ENCODE measurements at regions not wholly inside any gene's neighbourhood (a gene's known extent, or its start where the extent isn't known, plus 50 kb on each side); places are given as distances from the start of the nearest gene placed in this dataset.

DNA sequence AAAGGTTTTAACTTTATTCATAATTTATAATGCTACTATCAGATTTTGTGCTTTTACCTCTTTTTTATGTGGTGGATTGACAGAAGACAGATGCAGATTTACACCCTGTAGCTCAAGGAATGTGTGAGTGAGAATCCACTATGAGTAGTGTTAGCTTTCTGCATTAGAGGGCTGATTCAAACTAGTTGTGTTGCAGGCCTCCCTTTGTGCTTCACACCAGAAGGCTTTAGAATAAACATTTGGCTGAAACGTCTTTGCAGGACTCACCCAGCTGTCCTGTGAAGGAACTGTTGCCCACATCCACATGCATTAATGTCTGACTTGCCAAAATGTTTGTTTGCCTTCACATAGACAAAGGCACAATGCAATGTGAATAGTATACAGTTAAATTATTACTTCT lies 127.0 kb downstream of the PCDH7 start:
- WGBS, 2 experiments (ENCODE audit: extremely low coverage in 1 of 2, insufficient coverage in 1 of 2, insufficient read length in 1 of 2, insufficient replicate concordance in 2 of 2, low coverage in 1 of 2, low lambda C conversion rate in 2 of 2, missing lambda C conversion rate in 1 of 2) = 0% methylated on average over 1 of the region's 1 CpG; no CpG with 5 or more reads in 1 of the 2 experiments
- no peak overlapping the region for H2BK20ac ChIP-seq (ENCODE audit: low read length)
- H2BK120ac ChIP-seq (replicated peaks; ENCODE audit: low read depth, low read length) = no peak overlapping the region
- no peaks in the 10 kb centered on the region for H4K20me1 ChIP-seq (replicated peaks in 1 of 2; ENCODE audit: control insufficient read depth in 1 of 2, insufficient read depth in 2 of 2, low read length in 2 of 2)
- no peak overlapping the region for H3K27ac ChIP-seq (ENCODE audit: low read depth, low read length)
- POLR2A ChIA-PET (ENCODE audit: partially characterized antibody) = no interaction called here
- no peak overlapping the region for H4K5ac ChIP-seq (ENCODE audit: insufficient read length, low read depth, low read length)
- FAIRE-seq = peak; percentile 72
- DNase-seq (ENCODE audit: low read depth in 1 of 2, low spot score in 2 of 2) = peak in 1 of 2 experiments; percentile 29
- no peak overlapping the region for H3K18ac ChIP-seq (ENCODE audit: extremely low read depth, low read length)
- H3K79me1 ChIP-seq (ENCODE audit: low read depth, low read length) = no peaks in the 10 kb centered on the region
- TF ChIP-seq TCF12 (IDR thresholded peaks at IDR 0.05; ENCODE audit: low read depth, low read length) (no peak), BACH1 (IDR thresholded peaks at IDR 0.05; ENCODE audit: low read length) (peak; percentile 56; the same call in 1 of the 2 replicates), RAD21 (IDR thresholded peaks at IDR 0.05 in 1 of 2, conservative IDR thresholded peaks at IDR 0.05 in 1 of 2; ENCODE audit: low read depth in 2 of 2, low read length in 2 of 2) (0 out of 4 replicates have a peak, but pooled peaks of 1 of the 2 experiments have one; percentile 1), TEAD4 (IDR thresholded peaks at IDR 0.05; ENCODE audit: low read depth, low read length) (peak; percentile 58; the same call in 1 of the 2 replicates)
- H4K91ac ChIP-seq (replicated peaks; ENCODE audit: insufficient read length, low read length) = no peak overlapping the region
- H3K79me2 ChIP-seq (ENCODE audit: control insufficient read depth in 1 of 2, insufficient read depth in 2 of 2, low read length in 2 of 2) = no peaks in the 10 kb centered on the region
- H3K4me2 ChIP-seq (ENCODE audit: insufficient read depth in 1 of 2, low read depth in 2 of 2, low read length in 2 of 2) = peak overlapping the region in 1 of 2 experiments; percentile 13; a peak in 1 of 4 replicates
- no peak overlapping the region for H3K4ac ChIP-seq (replicated peaks; ENCODE audit: insufficient read length, low read depth, low read length)
- no peak overlapping the region for H2BK5ac ChIP-seq (ENCODE audit: low read depth, low read length)
- H2BK15ac ChIP-seq (ENCODE audit: low read length) = no peak overlapping the region
- H3K9ac ChIP-seq (replicated peaks in 1 of 4; ENCODE audit: extremely low read depth in 1 of 4, low read depth in 3 of 4, low read length in 3 of 4) = no peak overlapping the region
- H3K4me3 ChIP-seq (ENCODE audit: extremely low read depth in 1 of 4, insufficient read depth in 2 of 4, low read depth in 3 of 4, low read length in 4 of 4) = no peak overlapping the region
- no peak overlapping the region for H3K23ac ChIP-seq (ENCODE audit: insufficient read length)
- H2AK5ac ChIP-seq (ENCODE audit: low read depth, low read length) = no peak overlapping the region
- no peaks in the 10 kb centered on the region for H3K36me3 ChIP-seq (ENCODE audit: control insufficient read depth in 2 of 4, insufficient read depth in 4 of 4, low read length in 3 of 4)
- no peak overlapping the region for H3K14ac ChIP-seq (ENCODE audit: insufficient read length)
- H3K27me3 ChIP-seq (replicated peaks in 1 of 4; ENCODE audit: control insufficient read depth in 3 of 4, extremely low read depth in 1 of 4, insufficient read depth in 3 of 4, low read length in 3 of 4) = no peaks in the 10 kb centered on the region
- H2BK12ac ChIP-seq (ENCODE audit: low read depth, low read length) = no peak overlapping the region
- H3K56ac ChIP-seq (replicated peaks; ENCODE audit: insufficient read length, low read depth, low read length) = no peak overlapping the region
- H3K4me1 ChIP-seq (replicated peaks in 1 of 4; ENCODE audit: control insufficient read depth in 3 of 4, insufficient read depth in 4 of 4, low read length in 3 of 4) = peaks cover 0 to 6% (median under 1%) of the 10 kb centered on the region in 4 experiments; a peak in 1 of 7 replicates
- no peaks in the 10 kb centered on the region; the same call in 1 of the 2 replicates for H3K23me2 ChIP-seq (ENCODE audit: low read depth, low read length)
- no peak overlapping the region for H2AFZ ChIP-seq (ENCODE audit: low read length)
- CTCF ChIA-PET (ENCODE audit: partially characterized antibody) = interaction anchor here (0.6 kb wide), 1 partner anchor 13 kb away, joined by 4 read pairs; no protein-coding TSS in a partner anchor
- H3K9me3 ChIP-seq (ENCODE audit: insufficient read depth in 2 of 2, low read depth in 1 of 2, low read length in 1 of 2) = no peaks in the 10 kb centered on the region
- no peak overlapping the region for H4K8ac ChIP-seq (ENCODE audit: extremely low read depth, insufficient read depth, low read length)
